ENCODE measurements at regions not wholly inside any gene's neighbourhood (a gene's known extent, or its start where the extent isn't known, plus 50 kb on each side); places are given as distances from the start of the nearest gene placed in this dataset.

GRCh38 chr3:34008836-34009809 is 210.7 kb downstream of the PDCD6IP start:
- no peak for DNase-seq (ENCODE audit: extremely low read depth in 1 of 2, low read depth in 1 of 2)

DNA sequence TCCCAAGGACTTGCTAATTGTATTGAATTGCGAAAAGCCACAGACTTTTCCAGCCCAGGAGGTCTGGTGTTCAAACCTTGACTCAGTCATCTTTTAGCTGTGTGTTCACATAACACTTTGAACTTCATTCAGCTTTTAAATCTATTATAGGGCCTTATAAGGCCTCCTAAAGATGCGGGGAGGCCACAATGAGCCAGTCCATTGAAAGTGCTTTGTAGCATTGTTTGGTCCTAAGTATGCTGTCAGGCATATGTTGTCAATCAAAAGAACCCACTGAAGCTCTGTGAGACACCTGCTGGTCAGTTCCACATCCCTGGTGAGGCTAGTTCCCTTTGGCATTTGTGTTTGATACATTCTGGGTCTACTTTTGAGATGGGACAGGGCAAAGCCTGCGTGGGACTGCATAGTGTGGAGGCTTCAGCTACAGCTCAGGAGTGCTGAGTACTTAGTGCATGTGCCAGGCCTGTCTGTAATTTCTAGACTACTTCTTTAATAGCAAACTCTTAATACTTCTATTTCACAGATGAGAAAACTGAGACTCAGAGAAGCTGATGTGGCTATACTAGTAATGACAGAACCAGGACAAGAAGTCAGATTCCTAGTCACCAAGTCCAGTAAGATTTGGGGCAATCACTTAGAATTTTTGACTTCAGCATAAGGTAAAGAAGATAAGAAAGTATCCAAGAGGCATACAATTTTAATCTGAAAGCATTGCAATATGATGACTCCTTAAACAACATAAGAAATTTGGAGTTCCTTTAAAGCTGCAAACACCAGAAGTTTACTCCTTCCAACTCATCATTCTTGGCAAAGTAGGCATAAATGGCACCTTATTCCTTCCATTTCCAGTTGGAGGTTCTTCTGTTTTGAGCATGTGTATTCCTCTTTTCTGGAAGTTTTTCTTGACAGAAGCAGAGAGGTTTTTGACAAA is 213.0 kb downstream of the PDCD6IP start:
- no peak for DNase-seq (ENCODE audit: extremely low read depth in 1 of 2, low read depth in 1 of 2)

DNA sequence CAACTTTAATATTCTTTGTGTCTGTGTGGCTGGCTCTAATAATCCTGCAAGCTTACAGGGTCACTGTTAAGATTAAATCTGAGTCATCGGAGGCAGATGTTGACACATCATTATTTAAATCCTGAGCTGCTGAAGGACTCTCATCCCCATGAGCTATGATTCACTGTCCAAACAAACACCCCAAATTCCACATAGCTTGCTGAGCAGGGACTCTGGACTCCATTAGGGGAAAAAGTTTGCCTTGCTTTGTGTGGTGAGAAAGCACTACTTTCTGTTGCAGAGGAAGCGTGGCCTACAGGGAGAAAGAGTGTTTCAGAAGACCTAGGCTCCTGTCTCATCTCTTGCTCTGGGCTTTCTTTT is 213.7 kb downstream of the PDCD6IP start:
- DNase-seq (ENCODE audit: extremely low read depth in 1 of 2, low read depth in 1 of 2), result no peak

DNA sequence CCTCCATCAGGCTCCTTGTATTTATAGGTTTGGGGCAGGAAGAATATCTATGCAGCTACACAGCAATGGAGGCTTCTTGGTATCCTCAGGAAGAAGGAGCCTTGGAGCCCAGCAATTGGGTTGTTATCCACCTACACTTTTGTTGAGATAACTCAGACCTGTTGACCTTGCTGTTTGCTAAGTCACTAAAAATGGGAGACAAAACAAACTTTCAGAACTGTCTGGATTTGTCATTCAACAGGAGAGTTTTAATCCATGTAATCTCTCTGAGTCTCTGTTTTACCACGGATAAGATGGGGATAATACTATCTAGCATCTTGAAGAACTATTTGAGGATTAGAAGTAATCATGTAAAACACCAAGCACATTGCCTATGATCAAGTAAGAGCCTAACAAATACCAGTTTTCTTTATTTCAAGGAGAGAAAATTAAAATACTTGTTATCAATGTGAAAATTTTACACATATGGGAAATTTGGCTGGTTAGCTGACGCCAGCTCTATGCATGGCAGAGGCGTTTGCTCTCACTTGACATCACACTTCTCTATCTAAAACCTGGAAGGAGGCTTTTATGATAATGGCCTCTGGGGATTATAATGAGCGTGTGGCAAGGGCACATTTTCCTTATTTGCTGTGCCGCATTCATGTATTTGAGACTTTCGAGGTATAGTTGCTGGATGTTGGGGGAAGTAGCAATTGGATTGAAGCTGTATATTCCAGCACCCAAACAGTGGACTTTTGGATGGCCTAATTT is 215.6 kb downstream of the PDCD6IP start:
- no peak for DNase-seq (ENCODE audit: extremely low read depth in 1 of 2, low read depth in 1 of 2)

- DNase-seq (ENCODE audit: extremely low read depth in 1 of 2, low read depth in 1 of 2), result no peak
Observed at GRCh38 chr3:34015204-34016142, 217.0 kb downstream of the PDCD6IP start.

GRCh38 chr3:34016925-34017587 is 218.6 kb downstream of the PDCD6IP start:
- no peak for DNase-seq (ENCODE audit: extremely low read depth in 1 of 2, low read depth in 1 of 2)

DNA sequence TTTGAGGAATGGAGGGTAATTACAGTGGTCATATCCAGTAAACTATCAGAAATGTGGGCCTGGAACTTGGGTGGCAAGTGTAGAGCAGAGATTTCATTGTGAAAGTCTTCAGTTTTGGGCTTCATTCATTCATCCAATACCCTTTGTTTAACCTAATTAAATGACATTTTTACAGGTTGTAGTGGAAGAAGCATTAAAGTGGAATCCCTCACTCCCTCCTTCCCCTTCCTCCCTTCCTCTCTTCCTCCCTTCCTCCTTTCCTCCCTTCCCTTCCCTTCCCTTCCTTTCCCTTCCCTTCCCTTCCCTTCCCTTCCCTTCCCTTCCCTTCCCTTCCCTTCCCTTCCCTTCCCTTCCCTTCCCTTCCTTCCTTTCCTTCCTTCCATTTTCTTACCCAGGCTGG is 219.3 kb downstream of the PDCD6IP start:
- no peak for DNase-seq (ENCODE audit: extremely low read depth in 1 of 2, low read depth in 1 of 2)

DNA sequence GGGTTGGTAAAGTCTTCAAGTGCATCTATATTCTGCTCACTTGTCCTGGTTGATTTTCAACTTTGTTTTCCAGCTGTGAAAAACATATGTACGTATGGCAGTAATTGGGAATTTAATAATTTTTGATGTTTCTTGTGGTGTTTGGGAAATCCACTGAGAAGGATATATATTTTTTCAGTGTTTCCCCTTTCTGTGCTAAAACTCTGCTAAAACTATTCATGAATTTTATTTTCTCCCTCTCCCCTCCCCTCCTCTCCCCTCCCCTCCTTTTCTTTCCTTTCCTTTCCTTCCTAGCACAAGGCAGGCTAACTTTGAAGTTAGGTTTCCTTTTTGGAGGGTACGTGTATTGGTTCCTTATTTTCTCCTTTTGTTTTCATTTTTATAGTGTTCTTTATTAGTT is 220.7 kb downstream of the PDCD6IP start:
- no peak for DNase-seq (ENCODE audit: extremely low read depth in 1 of 2, low read depth in 1 of 2)

DNA sequence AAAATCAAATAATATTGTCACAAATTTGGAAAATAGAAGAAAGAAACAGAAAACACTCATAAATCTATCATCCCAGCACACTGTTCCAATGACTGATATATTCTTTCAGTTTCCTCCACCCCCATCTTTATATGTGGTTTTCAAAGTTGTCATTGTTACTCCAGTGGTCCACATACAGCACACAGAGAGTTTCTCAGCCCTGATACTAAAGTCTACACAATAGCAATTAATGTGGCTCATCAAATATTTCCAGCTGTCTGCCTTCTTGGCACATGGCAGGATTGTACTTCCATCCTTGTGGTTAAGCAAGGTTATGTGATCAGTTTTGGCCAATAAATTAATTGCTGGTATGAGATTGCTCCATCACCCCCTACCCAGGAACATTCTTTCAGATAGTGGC is 221.7 kb downstream of the PDCD6IP start:
- no peak for DNase-seq (ENCODE audit: extremely low read depth in 1 of 2, low read depth in 1 of 2)

- no peak for DNase-seq (ENCODE audit: extremely low read depth in 1 of 2, low read depth in 1 of 2)
Observed at GRCh38 chr3:34020726-34021680, 222.6 kb downstream of the PDCD6IP start.

GRCh38 chr3:34022147-34022546 is 223.7 kb downstream of the PDCD6IP start:
- no peak for DNase-seq (ENCODE audit: extremely low read depth in 1 of 2, low read depth in 1 of 2)

DNA sequence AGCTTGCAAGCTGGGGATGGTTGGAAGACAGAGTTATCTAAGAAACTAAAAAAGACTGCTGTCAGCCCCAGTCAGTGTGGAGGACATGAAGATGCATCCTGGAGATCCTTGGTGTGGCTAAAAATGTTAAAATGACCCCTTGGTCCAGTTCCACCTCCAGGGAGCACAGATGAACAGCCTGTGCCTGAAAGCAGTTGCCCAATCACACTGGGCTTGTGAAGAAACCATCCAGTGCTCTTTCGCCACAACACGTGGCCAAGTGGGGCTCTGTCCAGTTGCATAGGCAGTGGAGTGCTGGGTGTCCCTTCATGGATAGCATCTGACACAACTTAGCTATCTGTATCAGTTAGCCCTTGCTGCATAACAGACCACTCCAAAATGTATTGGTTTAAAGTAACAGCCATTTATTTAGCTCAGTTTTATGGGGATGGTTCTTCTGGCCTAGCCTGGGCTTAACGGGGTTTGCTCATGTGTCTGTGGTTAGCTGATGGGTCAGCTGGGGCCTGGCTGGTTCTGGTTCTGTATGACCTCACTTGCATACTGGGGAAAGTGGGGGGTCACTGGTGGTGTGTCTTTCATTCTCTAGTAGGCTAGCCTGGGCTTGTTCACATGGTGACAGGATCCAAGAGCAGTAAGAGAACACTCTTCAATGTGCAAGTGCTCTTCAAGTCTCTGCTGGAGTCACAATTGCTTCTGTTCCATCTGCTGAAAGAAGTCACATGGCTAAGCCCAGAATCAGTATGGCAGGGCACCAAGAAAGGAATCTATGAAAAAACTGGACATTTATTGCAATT is 226.2 kb downstream of the PDCD6IP start:
- DNase-seq (ENCODE audit: extremely low read depth in 1 of 2, low read depth in 1 of 2), result no peak

DNA sequence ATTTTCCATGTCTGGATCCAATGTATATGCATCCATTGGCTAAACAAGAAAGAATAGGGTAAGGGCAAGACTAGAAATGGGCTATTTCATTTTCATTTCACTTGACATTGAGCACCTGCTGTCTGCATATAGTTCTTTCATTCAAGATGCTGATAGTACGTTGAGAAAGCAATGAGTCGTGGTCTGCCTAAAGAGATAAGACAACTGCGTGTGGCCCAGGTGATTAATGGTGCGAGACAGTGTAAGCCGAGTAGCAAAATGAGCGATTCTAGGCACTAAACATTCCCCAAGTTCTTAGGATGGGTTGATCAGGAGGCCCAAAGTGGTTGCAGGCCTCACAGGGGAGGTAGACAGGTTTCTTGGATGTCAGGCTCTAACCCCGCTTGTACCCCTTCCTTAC is 235.4 kb downstream of the PDCD6IP start:
- no peak for DNase-seq (ENCODE audit: extremely low read depth in 1 of 2, low read depth in 1 of 2)

GRCh38 chr3:34034840-34035239 is 236.4 kb downstream of the PDCD6IP start:
- DNase-seq (ENCODE audit: extremely low read depth in 1 of 2, low read depth in 1 of 2), result no peak

- DNase-seq (ENCODE audit: extremely low read depth in 1 of 2, low read depth in 1 of 2), result no peak
Observed at GRCh38 chr3:34035775-34036174, 237.3 kb downstream of the PDCD6IP start.

DNA sequence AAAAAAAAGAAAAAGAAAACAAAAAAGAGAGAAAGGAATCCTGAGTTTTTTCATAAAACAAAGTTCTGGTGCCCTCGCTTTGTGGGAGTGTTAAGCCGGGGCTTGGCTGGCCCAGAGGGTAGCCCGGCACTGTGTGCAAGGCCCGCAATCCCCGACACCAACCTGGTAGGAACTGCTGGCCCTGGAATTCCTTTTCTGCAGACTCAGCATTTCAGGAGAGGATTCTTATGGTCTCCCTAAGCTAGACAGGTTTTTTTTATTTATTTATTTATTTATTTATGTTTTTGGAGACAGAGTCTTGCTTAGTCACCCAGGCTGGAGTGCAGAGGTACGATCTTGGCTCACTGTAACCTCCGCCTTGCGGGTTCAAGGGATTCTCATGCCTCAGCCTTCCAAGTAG is 238.8 kb downstream of the PDCD6IP start:
- DNase-seq (ENCODE audit: extremely low read depth in 1 of 2, low read depth in 1 of 2), result no peak

GRCh38 chr3:34038131-34038530 is 239.7 kb downstream of the PDCD6IP start:
- no peak for DNase-seq (ENCODE audit: extremely low read depth in 1 of 2, low read depth in 1 of 2)
